Adrenal gland (tissue), 5 donors: ENCODE measurements at regions not wholly inside any gene's neighbourhood (a gene's known extent, or its start where the extent isn't known, plus 50 kb on each side); places are given as distances from the start of the nearest gene placed in this dataset.

Experiments
- CTCF ChIP-seq, 6 experiments: fragments of 450-650 bp in 4 of 6; fragments of 200-600 bp in 2 of 6; sonication (generic) in 1 of 6; IDR thresholded peaks; 1 replicate in 5 of 6; 2 replicates in 1 of 6; pipeline versions ENCODE4 v1.5.1 to v1.8.0; 2016 to 2021; ENCODE audit warnings: antibody characterized with exemption in 6 of 6, mild to moderate bottlenecking in 2 of 6, moderate library complexity in 1 of 6
- POLR2A ChIP-seq, 2 donors: fragments of 450-650 bp; IDR thresholded peaks; one replicate each; pipeline ENCODE4 v1.6.1; 2017; ENCODE audit warnings: antibody characterized with exemption in 2 of 2, mild to moderate bottlenecking in 2 of 2, moderate library complexity in 1 of 2
- donor health status: DM: no; HTN: no; CAD: no.

- no peak for TF ChIP-seq CTCF (IDR thresholded peaks at IDR 0.05)
- TF ChIP-seq POLR2A (IDR thresholded peaks at IDR 0.05) = no peak
These were observed 150.5 kb upstream of the GPR26 start for GRCh38 chr10:123515661-123516060.
